Activated CD4-positive, alpha-beta T cell treated with anti-CD3 and anti-CD28 coated beads for 36 hours (primary cell): ENCODE measurements at regions not wholly inside any gene's neighbourhood (a gene's known extent, or its start where the extent isn't known, plus 50 kb on each side); places are given as distances from the start of the nearest gene placed in this dataset.

Experiments used
- ATAC-seq: fragments of 200-7000 bp; cut with Tn5 transposase; one replicate; pipeline ENCODE4 v1.10.0; 2021; ENCODE audit warnings: mild to moderate bottlenecking, moderate library complexity
- CTCF ChIA-PET: fragments of 350-600 bp; sonication (Branson Sonifier 250); formaldehyde crosslinking; loops from one replicate; lab custom pipeline; 2021; ENCODE audit warnings: antibody characterized with exemption; lab: Charles Lee
- POLR2A ChIA-PET: fragments of 350-600 bp; sonication (Branson Sonifier 250); formaldehyde crosslinking; loops from one replicate; lab custom pipeline; 2021; ENCODE audit warnings: antibody characterized with exemption, inconsistent platforms; lab: Charles Lee
- DNase-seq: peaks from one replicate; pipeline ENCODE4 v3.0.0-alpha.2; 2020
- H3K27ac Mint-ChIP-seq: one replicate; pipeline ENCODE4 v1.8.0; 2021; ENCODE audit warnings: mixed read lengths
- H3K27me3 Mint-ChIP-seq: one replicate; pipeline ENCODE4 v1.8.0; 2021; ENCODE audit warnings: mixed read lengths
- H3K36me3 Mint-ChIP-seq: one replicate; pipeline ENCODE4 v1.8.0; 2021; ENCODE audit warnings: low read depth, mixed read lengths
- H3K4me1 Mint-ChIP-seq: one replicate; pipeline ENCODE4 v1.8.0; 2021; ENCODE audit warnings: mixed read lengths
- H3K4me3 Mint-ChIP-seq: one replicate; pipeline ENCODE4 v1.8.0; 2021; ENCODE audit warnings: mild to moderate bottlenecking, moderate library complexity, mixed read lengths
- H3K9me3 Mint-ChIP-seq: one replicate; pipeline ENCODE4 v1.8.0; 2021; ENCODE audit warnings: low read depth, mixed read lengths
- intact Hi-C, 2 experiments: fragments of 100-400 bp; cut with DNase I in 1 of 2; cut with micrococcal nuclease in 1 of 2; formaldehyde crosslinking; loops; one replicate each; pipeline versions ENCODE4 v1.14.2 to v1.15.1; 2022 to 2024; cut with DNase I, micrococcal nuclease

DNA sequence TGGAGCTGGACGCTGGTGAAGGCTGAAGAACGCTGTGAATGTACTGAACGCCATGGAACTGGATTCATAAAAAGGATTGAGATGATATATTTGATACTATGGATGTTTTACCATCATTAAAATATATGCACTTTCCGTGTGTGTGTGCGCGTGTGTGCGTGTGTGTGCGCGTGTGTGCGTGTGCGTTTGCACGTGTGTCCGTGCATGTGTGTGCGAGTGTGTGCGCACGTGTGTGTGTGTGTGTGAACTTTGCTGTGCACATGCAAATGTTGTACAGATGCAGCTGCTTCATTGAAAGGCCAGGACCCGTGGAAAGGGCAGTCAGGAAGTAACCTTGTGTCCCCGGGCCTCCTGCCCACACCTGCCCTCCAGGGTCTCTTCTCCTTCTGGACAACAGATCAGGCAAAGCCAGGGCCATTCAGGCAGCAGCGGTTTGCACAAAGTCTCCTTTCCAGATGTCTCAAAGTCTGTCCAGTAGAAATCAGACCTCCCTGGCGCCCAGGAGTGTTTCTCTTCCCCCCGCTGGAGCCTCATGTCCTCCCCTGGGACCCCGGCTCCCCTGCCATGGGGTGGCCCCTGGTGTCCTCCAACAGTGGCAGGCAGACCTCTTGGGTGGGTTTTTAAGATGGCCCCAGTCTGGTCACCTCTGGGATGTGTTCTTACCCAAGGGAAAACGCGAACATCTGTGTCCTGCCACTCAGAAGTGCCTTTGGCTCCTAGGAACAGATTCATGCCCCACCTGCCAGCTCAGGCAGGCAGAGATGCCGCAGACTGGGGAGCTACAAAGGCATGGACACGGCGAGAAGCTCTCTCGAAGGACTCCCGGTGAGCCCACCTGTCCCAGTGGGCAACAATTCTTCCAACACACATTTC is 86.1 kb upstream of the GPC1 start:
- intact Hi-C loops, result no loop called here
- Mint-ChIP-seq H3K4me3 (no peak overlapping the region), H3K27me3 (peaks cover 9% of the 10 kb centered on the region), H3K4me1 (no peaks in the 10 kb centered on the region), H3K9me3 (peaks cover 2% of the 10 kb centered on the region), H3K27ac (no peak overlapping the region), H3K36me3 (no peaks in the 10 kb centered on the region)
- DNase-seq (no peak), ATAC-seq (no peak)
- CTCF ChIA-PET, result interaction anchor here (0.7 kb wide), 1 partner anchor 19 kb away, joined by 3 read pairs; no protein-coding TSS in a partner anchor
- POLR2A ChIA-PET, result no interaction called here

DNA sequence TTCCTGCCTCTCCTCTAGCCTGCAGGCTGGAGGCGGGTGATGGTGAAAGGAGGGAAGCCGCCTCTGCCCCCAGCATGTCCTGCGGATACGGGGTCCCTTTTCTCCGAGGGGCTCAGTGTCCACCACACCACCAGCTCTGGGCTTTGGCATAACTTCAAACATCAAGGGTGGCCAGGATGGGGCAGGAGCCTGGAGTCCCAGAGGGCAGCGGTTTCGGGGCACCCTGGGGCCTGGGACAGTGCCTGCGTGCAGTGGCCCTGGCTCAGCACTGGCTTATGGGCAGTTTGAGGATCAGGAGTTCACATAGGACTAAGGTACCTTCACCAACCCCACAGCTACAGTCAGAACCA is 85.5 kb upstream of the GPC1 start:
- ATAC-seq, result no peak
- intact Hi-C loops, result no loop called here
- ChIA-PET CTCF (interaction anchor here (0.7 kb wide), 1 partner anchor 18 kb away, joined by 3 read pairs; no protein-coding TSS in a partner anchor), POLR2A (no interaction called here)
- Mint-ChIP-seq H3K9me3 (no peaks in the 10 kb centered on the region), H3K4me3 (no peak overlapping the region), H3K27me3 (peaks cover 9% of the 10 kb centered on the region), H3K4me1 (no peaks in the 10 kb centered on the region), H3K36me3 (no peaks in the 10 kb centered on the region), H3K27ac (no peak overlapping the region)
- DNase-seq, result no peak

DNA sequence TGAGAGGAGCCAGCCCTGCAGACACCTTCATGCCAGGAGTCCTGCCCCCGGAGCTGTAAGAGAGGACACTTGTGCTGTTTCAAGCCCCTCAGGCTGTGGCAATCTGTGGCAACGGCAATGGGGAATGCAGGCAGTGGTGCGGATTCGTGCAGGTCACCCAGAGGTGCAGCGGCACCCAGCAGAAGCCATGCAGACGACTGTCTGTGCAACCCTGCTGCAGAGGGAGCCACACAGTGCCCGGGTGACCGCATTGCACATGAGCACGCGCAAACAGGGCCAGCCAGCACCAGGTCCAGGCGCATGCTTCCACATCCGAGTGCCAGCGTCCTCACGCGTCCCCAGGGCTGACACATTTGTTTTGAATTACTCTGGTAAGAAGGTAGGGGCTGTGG is 84.8 kb upstream of the GPC1 start:
- H3K4me3 Mint-ChIP-seq, result no peak overlapping the region
- DNase-seq (no peak), ATAC-seq (no peak)
- H3K4me1 Mint-ChIP-seq, result no peaks in the 10 kb centered on the region
- H3K9me3 Mint-ChIP-seq, result no peaks in the 10 kb centered on the region
- intact Hi-C loops, result no loop called here
- no peak overlapping the region for H3K27ac Mint-ChIP-seq
- ChIA-PET POLR2A (no interaction called here), CTCF (no interaction called here)
- peaks cover 6% of the 10 kb centered on the region for H3K27me3 Mint-ChIP-seq
- no peaks in the 10 kb centered on the region for H3K36me3 Mint-ChIP-seq

DNA sequence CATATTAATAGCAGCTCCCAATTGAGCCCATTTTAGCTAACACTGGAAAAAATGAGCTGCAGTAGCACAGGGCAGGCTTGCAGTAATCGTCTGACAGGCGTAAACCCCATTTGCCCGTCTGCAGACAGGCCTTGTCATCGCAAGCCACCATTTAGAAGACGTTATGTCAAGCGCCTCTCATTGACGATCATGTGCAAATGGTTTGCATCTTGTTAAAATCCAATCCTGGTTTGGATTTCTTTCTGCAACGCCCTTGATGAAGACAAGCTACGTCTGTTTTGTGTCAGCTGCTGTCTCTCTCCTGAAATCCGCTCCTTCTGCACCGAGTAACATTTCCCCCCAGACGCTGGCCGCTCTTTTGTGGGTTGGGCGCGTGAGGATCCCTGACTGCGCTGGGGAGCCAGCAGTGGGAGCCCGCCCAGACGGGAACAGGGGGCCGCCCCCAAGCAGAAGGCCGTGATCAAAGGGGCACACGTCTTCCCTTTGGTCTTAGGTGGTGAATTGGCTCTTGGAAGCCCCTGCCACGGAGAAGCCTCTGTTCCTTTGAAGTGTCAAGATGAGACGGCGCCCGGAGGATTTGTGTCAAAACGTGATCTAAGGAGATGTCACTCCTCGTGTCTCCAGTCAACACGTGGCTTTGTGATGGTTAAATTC is 84.2 kb upstream of the GPC1 start:
- no peak overlapping the region for H3K4me3 Mint-ChIP-seq
- POLR2A ChIA-PET, result no interaction called here
- H3K36me3 Mint-ChIP-seq, result no peaks in the 10 kb centered on the region
- DNase-seq (no peak), ATAC-seq (no peak)
- H3K27me3 Mint-ChIP-seq, result peaks cover 6% of the 10 kb centered on the region
- no peak overlapping the region for H3K27ac Mint-ChIP-seq
- intact Hi-C loops, result no loop called here
- H3K4me1 Mint-ChIP-seq, result no peaks in the 10 kb centered on the region
- CTCF ChIA-PET, result no interaction called here
- no peaks in the 10 kb centered on the region for H3K9me3 Mint-ChIP-seq

DNA sequence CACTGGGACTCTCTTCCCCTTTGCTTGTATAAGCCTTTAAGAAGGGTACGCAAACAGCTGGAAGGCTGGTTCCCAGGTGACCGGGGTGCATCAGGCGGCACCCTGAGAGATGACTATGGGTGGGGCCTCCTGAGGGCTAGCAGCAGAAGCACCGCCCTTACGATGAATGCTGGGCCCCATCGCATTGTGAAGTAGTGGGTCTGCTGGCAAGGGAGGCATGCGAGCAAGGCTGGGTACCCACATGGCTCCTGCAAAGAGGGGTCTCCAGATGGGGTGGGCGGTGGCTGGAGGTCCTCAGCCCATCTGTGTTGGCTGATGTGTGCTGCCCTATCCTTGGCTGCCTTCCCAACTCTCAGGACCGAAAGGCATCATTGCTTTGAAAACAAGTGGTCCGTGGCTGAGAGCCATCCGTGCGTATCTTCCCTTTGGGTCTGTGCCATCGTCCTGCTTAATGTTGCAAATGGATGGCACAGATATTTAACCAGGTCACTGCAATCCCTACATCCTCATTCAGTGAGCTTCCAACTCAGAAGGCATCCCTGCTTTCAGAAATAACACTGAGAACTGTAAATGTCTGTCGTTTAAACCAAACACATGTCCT is 83.5 kb upstream of the GPC1 start:
- POLR2A ChIA-PET, result no interaction called here
- Mint-ChIP-seq H3K9me3 (no peaks in the 10 kb centered on the region), H3K27me3 (peaks cover 6% of the 10 kb centered on the region), H3K4me1 (no peaks in the 10 kb centered on the region), H3K4me3 (no peak overlapping the region), H3K36me3 (no peaks in the 10 kb centered on the region), H3K27ac (no peak overlapping the region)
- DNase-seq (no peak), ATAC-seq (no peak)
- intact Hi-C loops, result no loop called here
- CTCF ChIA-PET, result interaction anchor here (0.7 to 1.0 kb wide), 2 partner anchors 8 to 273 kb away, joined by 3 read pairs; no protein-coding TSS in a partner anchor

DNA sequence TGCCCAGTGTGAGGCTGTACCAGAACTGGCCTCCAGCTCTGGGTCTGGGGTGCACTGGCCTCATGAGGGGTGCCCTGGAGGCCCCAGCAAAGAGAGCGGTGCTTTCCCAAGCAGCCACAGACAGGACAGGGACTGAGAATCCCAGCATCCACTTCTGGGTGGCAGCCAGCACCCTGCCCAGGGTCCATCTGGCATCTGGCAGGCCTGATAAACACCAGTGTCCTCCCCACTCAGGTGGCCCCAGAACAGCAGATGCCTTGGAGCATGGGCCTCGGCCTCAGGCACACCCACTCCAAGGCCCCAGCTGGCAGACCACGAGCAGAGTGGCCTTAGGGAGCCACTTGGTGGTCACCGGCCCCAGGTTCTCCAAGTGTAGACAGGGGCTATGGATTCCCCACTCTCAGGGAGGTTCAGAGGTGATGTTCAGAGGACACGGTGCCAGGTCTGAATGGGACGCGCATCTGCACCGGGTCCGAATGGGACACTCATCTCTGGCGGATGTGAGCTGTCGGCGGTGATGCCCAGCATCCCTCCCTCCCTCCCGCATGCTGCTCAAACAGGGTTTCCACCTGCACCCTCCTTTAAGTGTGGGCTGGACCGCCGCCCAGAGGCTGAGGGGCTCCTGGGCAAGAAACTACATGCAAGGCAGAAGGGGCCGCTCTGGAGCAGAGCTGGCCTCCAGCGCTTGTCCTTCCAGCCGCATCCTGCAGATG is 82.2 kb upstream of the GPC1 start:
- ChIA-PET CTCF (no interaction called here), POLR2A (no interaction called here)
- Mint-ChIP-seq H3K27ac (no peak overlapping the region), H3K9me3 (no peaks in the 10 kb centered on the region), H3K4me1 (no peaks in the 10 kb centered on the region), H3K36me3 (no peaks in the 10 kb centered on the region), H3K27me3 (peaks cover 6% of the 10 kb centered on the region), H3K4me3 (no peak overlapping the region)
- ATAC-seq (no peak), DNase-seq (no peak)
- intact Hi-C loops, result no loop called here

DNA sequence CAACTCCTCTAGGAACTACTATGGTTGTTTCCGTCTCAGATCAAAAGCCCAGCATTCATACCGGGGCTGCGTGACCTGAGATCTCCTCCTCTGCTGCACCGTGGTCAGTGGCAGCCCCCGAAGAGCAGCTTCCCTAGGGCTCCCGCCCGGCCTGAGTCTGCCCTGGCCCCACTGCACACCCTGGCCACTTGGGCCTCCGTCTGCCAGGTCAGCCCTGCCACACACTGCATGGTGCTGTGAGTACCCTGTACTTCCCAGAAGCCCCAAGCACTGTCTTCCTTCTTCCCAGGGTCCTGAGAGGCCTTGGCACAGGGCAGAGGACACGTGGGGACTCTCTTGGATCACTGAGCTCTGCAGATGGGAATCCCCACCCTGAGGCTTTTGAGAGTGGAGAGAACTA is 81.5 kb upstream of the GPC1 start:
- no peaks in the 10 kb centered on the region for H3K36me3 Mint-ChIP-seq
- no peaks in the 10 kb centered on the region for H3K9me3 Mint-ChIP-seq

DNA sequence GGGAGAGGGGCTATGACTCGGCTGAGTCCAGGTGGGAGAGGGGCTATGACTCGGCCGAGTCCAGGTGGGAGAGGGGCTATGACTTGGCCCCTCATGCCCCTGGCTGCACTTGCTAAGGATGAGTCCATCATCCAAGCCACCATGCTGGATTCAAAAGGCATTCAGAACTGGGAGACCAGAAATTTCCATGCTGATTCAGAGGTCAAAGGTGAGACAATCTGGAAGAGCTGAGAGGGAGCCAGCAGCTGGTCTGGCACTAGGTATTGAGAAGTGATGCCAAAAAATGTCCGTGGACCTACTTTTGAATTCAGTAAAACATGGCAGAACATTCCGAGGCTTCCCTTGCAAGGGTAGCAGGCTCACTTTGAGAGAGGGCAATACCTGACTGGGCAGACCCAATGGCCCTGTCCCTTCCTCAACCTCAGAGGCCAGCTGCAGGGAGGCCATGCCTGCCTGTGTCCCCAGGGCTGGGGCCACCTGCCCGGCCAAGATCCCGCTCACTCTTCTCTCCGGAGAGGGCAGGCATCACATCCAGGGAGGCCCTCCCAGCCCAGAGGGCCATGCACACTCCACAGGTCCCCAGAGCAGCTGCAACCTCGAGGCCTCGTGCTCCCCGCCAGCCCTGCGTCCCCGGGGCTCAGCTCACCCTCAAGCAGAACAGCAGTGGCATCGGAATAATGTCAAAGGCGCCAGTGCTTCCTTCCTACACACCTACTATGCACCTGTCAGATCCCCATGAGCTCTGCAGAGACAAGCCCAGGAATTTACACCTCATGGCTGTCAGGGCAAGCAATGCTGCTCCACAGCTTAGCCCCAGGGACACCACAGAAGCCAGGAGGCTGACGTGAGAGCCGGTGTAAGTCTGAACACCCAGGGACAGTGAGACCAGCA is 80.2 kb upstream of the GPC1 start:
- DNase-seq, result no peak
- Mint-ChIP-seq H3K27ac (no peak overlapping the region), H3K4me3 (no peak overlapping the region), H3K27me3 (peaks cover 2% of the 10 kb centered on the region), H3K9me3 (peaks cover 2% of the 10 kb centered on the region), H3K4me1 (no peaks in the 10 kb centered on the region), H3K36me3 (no peaks in the 10 kb centered on the region)
- intact Hi-C loops, result no loop called here
- POLR2A ChIA-PET, result no interaction called here
- CTCF ChIA-PET, result no interaction called here
- ATAC-seq, result no peak

More for the DNA sequence above, 81.5 kb upstream of the GPC1 start:
- ChIA-PET CTCF (no interaction called here), POLR2A (no interaction called here)
- Mint-ChIP-seq H3K4me1 (no peaks in the 10 kb centered on the region), H3K27ac (no peak overlapping the region), H3K27me3 (peaks cover 4% of the 10 kb centered on the region), H3K4me3 (no peak overlapping the region)
- intact Hi-C loops, result no loop called here
- ATAC-seq (no peak), DNase-seq (no peak)

DNA sequence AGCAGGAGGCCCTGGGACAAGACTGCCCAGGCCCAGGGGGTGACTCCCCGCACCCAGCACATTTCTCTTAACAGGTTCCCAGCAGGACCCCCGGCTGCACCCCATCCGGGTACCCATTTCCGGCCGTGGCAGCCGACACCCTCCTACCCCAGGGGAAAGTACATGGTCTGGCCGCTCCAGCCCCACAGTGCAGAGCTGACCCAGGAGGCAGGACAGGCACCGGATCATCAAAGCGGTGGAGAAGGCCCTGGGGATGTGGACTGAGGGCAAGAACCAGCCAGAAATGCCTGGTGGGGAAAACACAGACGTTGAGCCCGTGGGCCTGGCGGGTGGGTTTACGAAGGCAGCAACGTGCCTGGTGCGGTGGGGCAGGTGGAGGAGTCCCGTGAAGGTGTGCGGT is 79.5 kb upstream of the GPC1 start:
- no peak for ATAC-seq
- intact Hi-C loops, result no loop called here
- ChIA-PET POLR2A (no interaction called here), CTCF (no interaction called here)
- H3K36me3 Mint-ChIP-seq, result no peaks in the 10 kb centered on the region
- no peak for DNase-seq
- H3K4me1 Mint-ChIP-seq, result no peaks in the 10 kb centered on the region
- peaks cover 7% of the 10 kb centered on the region for H3K9me3 Mint-ChIP-seq
- H3K4me3 Mint-ChIP-seq, result no peak overlapping the region
- no peaks in the 10 kb centered on the region for H3K27me3 Mint-ChIP-seq
- no peak overlapping the region for H3K27ac Mint-ChIP-seq

DNA sequence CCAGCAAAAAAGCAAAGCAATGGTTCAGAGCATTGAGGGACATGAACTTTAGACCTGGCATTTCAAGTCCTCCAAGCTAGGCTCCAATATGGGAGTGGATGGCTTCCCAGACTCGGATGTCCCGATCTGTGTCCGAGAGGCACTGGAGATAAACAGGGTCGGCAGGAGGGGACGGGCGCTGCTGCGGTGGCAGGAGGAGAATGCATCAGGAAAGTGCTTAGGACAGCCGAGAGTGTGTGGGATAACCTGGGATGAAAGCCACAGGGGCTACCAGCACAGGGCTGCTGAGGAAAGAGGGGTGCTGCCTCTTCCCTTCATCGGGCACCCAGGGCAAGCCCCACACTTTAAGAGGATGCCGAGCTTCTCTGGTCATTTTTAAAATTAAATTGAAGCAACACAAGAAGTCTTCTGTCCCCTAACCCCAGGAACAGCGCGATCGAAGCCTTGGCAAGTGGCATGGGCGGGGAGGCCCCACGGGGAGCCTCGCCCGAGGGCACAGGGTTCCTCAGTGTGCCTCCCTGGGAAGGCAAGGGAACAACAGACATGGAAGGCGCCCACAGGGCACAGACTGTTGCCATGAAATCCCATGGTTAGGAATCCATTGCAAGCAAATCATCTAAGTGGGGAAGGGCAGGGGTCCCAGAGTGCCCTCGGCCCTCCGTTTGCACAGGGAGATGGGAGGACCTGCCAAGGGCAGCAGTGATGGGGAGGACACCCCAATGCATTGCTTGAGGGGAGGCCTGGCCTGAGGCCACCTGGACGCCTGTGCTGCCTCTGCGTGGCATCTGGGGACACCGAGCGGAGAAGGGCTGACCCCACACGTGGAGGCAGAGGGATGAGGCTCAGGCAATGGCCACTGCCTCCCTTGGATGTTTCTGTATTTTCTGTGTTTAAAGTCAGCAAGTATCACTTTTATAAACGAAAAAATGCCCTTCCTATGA is 78.5 kb upstream of the GPC1 start:
- intact Hi-C loops, result no loop called here
- POLR2A ChIA-PET, result no interaction called here
- Mint-ChIP-seq H3K4me3 (no peak overlapping the region), H3K27me3 (no peaks in the 10 kb centered on the region), H3K36me3 (no peaks in the 10 kb centered on the region), H3K27ac (no peak overlapping the region), H3K4me1 (no peaks in the 10 kb centered on the region), H3K9me3 (peaks cover 10% of the 10 kb centered on the region)
- DNase-seq (no peak), ATAC-seq (no peak)
- CTCF ChIA-PET, result no interaction called here
